Effector memory CD8-positive, alpha-beta T cell (primary cell): ENCODE measurements at regions not wholly inside any gene's neighbourhood (a gene's known extent, or its start where the extent isn't known, plus 50 kb on each side); places are given as distances from the start of the nearest gene placed in this dataset.

Source experiments
- ATAC-seq: fragments of 150-1000 bp; cut with Tn5 transposase; replicated peaks from 2 replicates; pipeline ENCODE4 v1.10.0; 2021; ENCODE audit warnings: mild to moderate bottlenecking, moderate library complexity
- DNase-seq, 3 experiments: peaks; one replicate each; pipeline ENCODE4 v3.0.0; 2021
- H3K27ac Mint-ChIP-seq, 2 donors: one replicate each; pipeline ENCODE4 v1.8.0; 2022; ENCODE audit warnings: mild to moderate bottlenecking in 2 of 2, mixed read lengths in 2 of 2, moderate library complexity in 2 of 2
- H3K27me3 Mint-ChIP-seq, 2 donors: one replicate each; pipeline ENCODE4 v1.8.0; 2022; ENCODE audit warnings: mixed read lengths in 2 of 2
- H3K36me3 Mint-ChIP-seq: one replicate; pipeline ENCODE4 v1.8.0; 2022; ENCODE audit warnings: mild to moderate bottlenecking, moderate library complexity, mixed read lengths; ENCODE audit not compliant: insufficient read depth
- H3K4me1 Mint-ChIP-seq, 2 donors: one replicate each; pipeline ENCODE4 v1.8.0; 2022; ENCODE audit warnings: low read depth in 2 of 2, mixed read lengths in 2 of 2
- H3K4me3 Mint-ChIP-seq, 2 donors: one replicate each; pipeline ENCODE4 v1.8.0; 2022; ENCODE audit warnings: mild to moderate bottlenecking in 2 of 2, mixed read lengths in 2 of 2, moderate library complexity in 2 of 2
- H3K9me3 Mint-ChIP-seq, 2 donors: one replicate each; pipeline ENCODE4 v1.8.0; 2022; ENCODE audit warnings: mixed read lengths in 2 of 2

DNA sequence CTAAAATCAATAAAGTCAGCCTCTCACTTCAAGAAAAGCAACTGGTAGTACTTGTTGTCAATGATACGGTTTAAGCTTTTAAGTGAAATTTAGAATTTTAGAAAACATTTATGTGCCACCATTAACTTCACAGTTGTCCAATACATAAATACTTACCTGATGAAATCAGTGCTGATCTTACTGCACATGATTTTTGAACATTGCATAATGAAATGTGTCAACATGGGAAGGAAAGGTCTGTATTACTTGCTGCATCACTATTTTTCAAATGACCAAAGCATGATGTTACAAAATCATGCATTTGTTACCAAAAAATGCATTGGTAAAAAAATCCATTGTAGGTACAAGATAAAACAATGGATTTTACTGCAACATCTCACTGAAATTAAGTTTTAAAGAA is 284.3 kb downstream of the EPM2A start:
- no peak for DNase-seq
- ATAC-seq = no peak
- no peaks in the 10 kb centered on the region for H3K4me1 Mint-ChIP-seq
- H3K9me3 Mint-ChIP-seq = peaks cover 9% of the 10 kb centered on the region in 2 donors
- no peak overlapping the region for H3K4me3 Mint-ChIP-seq
- H3K36me3 Mint-ChIP-seq = no peaks in the 10 kb centered on the region
- no peak overlapping the region for H3K27ac Mint-ChIP-seq
- no peaks in the 10 kb centered on the region for H3K27me3 Mint-ChIP-seq

DNA sequence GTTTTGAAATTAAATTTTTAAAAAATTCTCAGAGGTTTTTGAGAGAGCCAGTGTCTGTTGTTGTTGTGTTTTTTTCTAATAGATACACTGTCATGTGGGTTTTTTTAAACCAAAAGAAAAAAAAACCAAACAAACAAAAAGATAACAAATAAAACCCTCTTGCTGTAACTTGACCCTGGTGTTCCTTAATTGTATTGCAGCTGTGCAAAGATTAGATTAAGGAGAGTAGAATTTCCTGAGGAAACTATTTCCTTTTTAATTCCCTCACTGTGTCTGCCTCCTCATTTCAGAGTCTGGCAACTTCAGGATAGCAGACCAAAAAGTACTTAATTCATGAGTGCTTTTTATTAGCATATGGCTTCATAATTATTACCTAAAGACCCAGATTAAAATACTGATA is 281.9 kb downstream of the EPM2A start:
- ATAC-seq (no peak), DNase-seq (no peak)
- Mint-ChIP-seq H3K27me3 (no peaks in the 10 kb centered on the region), H3K9me3 (peaks cover 0 to 2% of the 10 kb centered on the region in 2 donors), H3K36me3 (no peaks in the 10 kb centered on the region), H3K27ac (no peak overlapping the region), H3K4me1 (no peaks in the 10 kb centered on the region), H3K4me3 (no peak overlapping the region)

DNA sequence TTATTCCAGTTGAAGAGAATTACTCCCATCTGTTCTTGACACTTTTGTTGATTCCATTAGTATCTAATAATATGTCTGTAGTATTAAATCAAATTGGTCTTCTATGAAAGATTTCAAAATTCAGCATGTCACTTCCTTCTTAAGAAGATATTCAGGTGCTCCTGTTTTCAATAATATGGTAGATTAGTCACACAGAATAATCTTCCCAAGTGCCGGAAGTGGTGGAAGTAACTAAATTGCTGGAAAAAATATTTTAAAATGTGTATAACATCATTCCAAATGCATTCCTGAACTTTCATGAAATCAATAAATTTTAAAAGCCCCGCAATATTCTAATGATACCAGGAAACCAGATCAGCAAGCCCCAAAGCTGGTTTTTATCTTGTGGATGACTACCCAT is 281.3 kb downstream of the EPM2A start:
- Mint-ChIP-seq H3K27me3 (no peaks in the 10 kb centered on the region), H3K27ac (no peak overlapping the region), H3K4me1 (no peaks in the 10 kb centered on the region), H3K36me3 (no peaks in the 10 kb centered on the region), H3K4me3 (no peak overlapping the region), H3K9me3 (peaks cover 0 to 2% of the 10 kb centered on the region in 2 donors)
- DNase-seq = no peak
- no peak for ATAC-seq

DNA sequence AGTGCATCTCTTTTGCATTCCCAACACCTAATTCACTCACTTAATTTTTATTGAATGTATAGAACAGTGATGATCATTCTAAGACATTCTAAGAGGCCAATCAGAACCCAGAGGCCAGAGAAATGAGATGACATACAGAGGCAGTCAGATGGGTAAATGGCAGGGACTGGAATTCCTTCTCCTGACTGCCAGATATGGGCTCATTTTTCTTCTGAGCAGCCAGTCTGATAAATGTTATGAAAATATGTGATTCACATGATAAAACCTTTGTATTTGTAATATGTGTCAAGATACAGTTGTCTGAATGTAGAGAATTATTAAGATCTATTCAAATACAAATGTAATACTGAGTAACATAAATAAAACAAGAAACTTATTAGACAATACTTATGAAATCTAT is 277.8 kb downstream of the EPM2A start:
- Mint-ChIP-seq H3K27me3 (no peaks in the 10 kb centered on the region), H3K9me3 (no peaks in the 10 kb centered on the region), H3K4me3 (no peak overlapping the region), H3K27ac (no peak overlapping the region), H3K4me1 (no peaks in the 10 kb centered on the region), H3K36me3 (no peaks in the 10 kb centered on the region)
- DNase-seq = no peak
- ATAC-seq = no peak

DNA sequence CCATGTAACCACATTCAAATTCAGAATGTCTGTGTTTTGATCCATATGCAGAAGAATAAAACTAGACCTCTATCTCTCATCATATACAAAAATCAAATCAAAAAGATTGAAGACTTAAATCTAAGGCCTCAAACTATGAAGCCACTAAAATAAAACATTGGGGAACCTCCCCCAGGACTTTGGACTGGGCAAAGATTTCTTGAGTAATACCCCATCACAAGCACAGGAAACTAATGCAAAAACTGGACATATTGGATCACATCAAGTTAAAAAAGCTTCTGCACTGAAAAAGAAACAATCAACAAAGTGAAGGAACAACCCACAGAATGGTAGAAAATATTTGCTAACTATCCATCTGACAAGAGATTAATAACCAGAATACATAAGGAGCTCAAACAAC is 266.8 kb downstream of the EPM2A start:
- H3K9me3 Mint-ChIP-seq = peaks cover 0 to 8% of the 10 kb centered on the region in 2 donors
- ATAC-seq (no peak), DNase-seq (no peak)
- no peaks in the 10 kb centered on the region for H3K27me3 Mint-ChIP-seq
- H3K4me1 Mint-ChIP-seq = no peaks in the 10 kb centered on the region
- no peak overlapping the region for H3K27ac Mint-ChIP-seq
- no peak overlapping the region for H3K4me3 Mint-ChIP-seq
- H3K36me3 Mint-ChIP-seq = no peaks in the 10 kb centered on the region

DNA sequence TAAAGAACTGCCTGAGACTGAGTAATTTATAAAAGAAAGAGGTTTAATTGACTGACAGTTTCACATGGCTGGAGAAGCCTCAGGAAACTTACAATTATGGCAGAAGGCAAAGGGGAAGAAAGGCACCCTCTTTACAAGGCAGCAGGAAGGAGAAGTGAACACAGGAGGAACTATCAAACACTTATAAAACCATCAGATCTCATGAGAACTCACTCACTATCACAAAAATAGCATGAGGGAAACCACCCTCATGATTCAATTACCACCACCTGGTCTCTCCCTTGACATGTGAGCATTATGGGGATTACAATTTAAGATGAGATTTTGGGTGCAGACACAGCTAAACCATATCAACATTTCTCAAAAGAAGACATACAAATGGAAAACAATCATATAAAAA is 266.3 kb downstream of the EPM2A start:
- Mint-ChIP-seq H3K4me3 (no peak overlapping the region), H3K4me1 (no peaks in the 10 kb centered on the region), H3K36me3 (no peaks in the 10 kb centered on the region), H3K27me3 (no peaks in the 10 kb centered on the region), H3K27ac (no peak overlapping the region), H3K9me3 (peaks cover 0 to 5% of the 10 kb centered on the region in 2 donors)
- DNase-seq (no peak), ATAC-seq (no peak)

DNA sequence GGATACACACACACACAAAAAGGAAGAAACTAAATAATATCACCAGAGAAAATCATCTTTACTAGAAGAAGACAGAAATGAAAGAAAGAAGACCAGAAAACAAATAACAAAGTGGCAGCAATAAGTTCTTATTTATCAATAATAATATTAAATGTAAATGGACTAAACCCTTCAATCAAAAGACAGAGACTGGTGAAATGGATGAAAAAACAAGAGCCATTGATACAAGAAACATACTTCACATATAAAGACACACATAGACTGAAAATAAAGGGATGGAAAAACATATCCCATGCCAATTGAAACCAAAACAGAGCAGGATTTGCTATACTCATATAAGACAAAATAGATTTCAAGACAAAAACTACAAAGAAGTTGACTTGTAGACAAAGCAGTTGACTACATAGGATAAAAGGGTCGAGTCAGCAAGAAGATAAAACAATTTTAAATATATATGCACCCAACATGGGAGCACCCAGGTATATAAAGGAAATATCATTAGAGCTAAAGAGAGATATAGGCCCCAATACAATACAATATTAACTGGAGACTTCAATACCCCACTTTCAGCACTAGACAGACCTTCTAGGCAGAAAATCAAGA is 259.4 kb downstream of the EPM2A start:
- no peaks in the 10 kb centered on the region for H3K4me1 Mint-ChIP-seq
- no peak for DNase-seq
- no peak overlapping the region for H3K27ac Mint-ChIP-seq
- peaks cover 0 to 3% of the 10 kb centered on the region in 2 donors for H3K9me3 Mint-ChIP-seq
- H3K27me3 Mint-ChIP-seq = no peaks in the 10 kb centered on the region
- no peak overlapping the region for H3K4me3 Mint-ChIP-seq
- no peaks in the 10 kb centered on the region for H3K36me3 Mint-ChIP-seq
- no peak for ATAC-seq

DNA sequence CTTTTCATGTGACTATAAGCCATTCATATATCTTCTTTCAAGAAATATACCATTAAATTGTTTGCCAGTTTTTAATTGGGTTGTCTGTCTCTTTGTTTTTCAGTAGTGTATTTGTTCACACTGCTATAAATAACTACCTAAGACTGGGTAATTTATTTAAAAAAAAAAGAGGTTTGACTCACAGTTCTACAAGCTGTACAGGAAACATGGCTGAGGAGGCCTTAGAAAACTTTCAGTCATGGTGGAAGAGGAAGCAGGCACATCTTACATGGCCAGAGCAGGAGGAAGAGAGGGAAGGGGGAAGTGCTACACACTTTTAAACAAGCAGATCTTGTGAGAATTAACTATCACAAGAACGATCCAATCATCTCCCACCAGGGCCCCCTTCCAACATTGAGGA is 255.3 kb downstream of the EPM2A start:
- ATAC-seq = no peak

DNA sequence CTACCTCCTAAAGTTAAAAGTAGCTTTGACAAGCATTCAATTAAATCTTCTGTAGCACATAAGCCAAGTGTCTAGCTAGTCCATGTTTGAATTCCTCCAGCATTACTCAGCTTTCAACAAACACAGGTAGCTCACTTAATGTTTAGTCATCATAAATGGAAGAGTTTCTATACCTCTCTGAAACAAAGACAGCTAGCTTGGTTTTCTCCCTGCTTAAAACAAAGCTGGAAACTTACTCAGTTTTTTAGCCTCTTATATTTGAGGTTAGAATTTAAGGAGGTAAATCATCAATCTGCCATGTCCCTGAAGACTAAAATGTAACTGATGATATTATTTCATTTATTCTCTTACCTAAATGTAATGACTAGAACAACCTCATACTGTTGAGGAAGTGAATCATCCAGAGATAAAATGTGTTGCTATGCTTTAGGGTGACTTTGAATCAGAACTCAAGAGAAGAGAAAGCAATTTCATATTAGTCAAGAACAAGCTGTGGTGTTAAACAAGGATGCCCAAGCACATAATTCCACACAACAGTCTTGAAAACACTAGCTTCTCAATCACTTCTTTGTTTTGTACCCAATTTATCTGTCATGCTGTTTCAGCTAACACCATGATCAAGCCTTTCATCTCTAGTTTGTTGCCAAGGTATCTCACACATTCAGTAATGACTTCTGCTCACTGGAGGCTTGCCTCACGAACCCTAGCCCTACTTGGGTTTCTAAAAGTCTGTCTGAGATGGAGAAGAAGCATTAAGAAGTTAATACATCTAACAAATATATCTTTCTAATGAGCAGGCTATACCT is 251.9 kb downstream of the EPM2A start:
- peaks cover 3 to 8% of the 10 kb centered on the region in 2 donors for H3K9me3 Mint-ChIP-seq
- DNase-seq (no peak), ATAC-seq (no peak)
- H3K27ac Mint-ChIP-seq = no peak overlapping the region
- peaks cover 0 to 4% of the 10 kb centered on the region in 2 donors for H3K27me3 Mint-ChIP-seq
- no peak overlapping the region for H3K4me3 Mint-ChIP-seq
- H3K4me1 Mint-ChIP-seq = no peaks in the 10 kb centered on the region
- no peaks in the 10 kb centered on the region for H3K36me3 Mint-ChIP-seq

More for the DNA sequence above, 255.3 kb downstream of the EPM2A start:
- Mint-ChIP-seq H3K27ac (no peak overlapping the region), H3K36me3 (no peaks in the 10 kb centered on the region), H3K9me3 (peaks cover 2 to 3% of the 10 kb centered on the region in 2 donors), H3K27me3 (no peaks in the 10 kb centered on the region), H3K4me1 (no peaks in the 10 kb centered on the region), H3K4me3 (no peak overlapping the region)
- no peak for DNase-seq

DNA sequence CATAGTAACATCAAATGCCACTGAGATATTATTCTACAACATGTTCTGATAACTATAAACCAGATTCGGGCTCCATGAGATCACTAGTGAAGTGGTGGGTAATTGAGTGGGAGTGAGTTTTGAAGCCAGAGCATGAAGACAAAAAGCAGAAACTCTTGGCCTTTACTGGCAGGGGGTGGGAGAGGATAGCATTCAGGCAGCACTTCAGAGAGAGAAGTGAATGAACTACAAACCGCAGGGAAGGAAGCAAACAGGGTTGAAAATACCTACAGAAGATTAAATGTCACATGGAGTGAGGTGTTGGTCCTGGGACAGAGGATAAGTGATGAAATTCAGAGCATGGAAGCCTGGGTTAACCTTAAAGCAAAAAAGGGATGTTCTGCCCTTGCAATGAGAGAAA is 250.0 kb downstream of the EPM2A start:
- Mint-ChIP-seq H3K27me3 (peaks cover 0 to 4% of the 10 kb centered on the region in 2 donors), H3K36me3 (no peaks in the 10 kb centered on the region), H3K4me3 (no peak overlapping the region), H3K9me3 (peaks cover 3 to 8% of the 10 kb centered on the region in 2 donors), H3K27ac (no peak overlapping the region), H3K4me1 (no peaks in the 10 kb centered on the region)
- DNase-seq (no peak), ATAC-seq (no peak)

DNA sequence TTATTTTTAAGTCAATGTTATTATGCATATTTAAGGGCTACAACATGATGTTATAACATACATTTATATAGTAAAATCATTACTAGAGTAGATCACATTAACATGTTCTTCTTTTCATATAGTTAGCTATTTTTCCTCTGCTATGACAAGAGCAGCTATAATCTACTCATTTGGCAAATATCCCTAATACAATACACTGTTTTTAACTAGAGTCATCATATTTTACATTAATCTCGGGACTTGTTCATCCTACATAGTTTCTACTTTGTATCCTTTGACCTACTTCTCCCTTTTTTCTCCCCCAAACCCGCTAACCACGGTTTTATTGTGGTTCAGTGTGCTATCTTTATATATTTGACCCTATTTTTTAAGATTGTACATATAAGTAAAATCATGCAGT is 249.0 kb downstream of the EPM2A start:
- ATAC-seq = no peak

DNA sequence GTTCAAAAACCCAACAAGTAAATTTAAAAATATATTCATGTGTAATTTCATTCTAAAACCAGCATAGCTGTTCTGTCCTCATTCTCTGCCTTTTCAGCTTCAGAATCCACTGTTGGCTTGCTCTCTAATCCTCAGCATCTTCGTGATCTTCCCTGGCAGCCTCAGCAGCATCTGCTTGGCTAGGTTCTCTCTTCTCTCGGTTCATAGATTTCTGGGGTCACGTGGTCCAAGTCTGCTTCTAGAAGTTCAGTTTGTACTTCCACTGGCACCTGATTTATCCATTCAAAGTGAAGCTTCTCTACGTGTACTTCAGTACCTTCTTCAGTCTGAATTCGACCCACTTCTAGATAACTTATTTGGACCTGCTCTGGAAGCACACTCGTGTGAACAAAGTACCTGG is 245.7 kb downstream of the EPM2A start:
- no peaks in the 10 kb centered on the region for H3K36me3 Mint-ChIP-seq
- peaks cover 0 to 4% of the 10 kb centered on the region in 2 donors for H3K27me3 Mint-ChIP-seq
- no peak overlapping the region for H3K27ac Mint-ChIP-seq
- no peaks in the 10 kb centered on the region for H3K4me1 Mint-ChIP-seq
- DNase-seq (no peak), ATAC-seq (no peak)
- no peak overlapping the region for H3K4me3 Mint-ChIP-seq
- peaks cover 3 to 14% of the 10 kb centered on the region in 2 donors for H3K9me3 Mint-ChIP-seq

More for the DNA sequence above, 249.0 kb downstream of the EPM2A start:
- no peaks in the 10 kb centered on the region for H3K36me3 Mint-ChIP-seq
- no peaks in the 10 kb centered on the region for H3K4me1 Mint-ChIP-seq
- peaks cover 3 to 8% of the 10 kb centered on the region in 2 donors for H3K9me3 Mint-ChIP-seq
- no peak for DNase-seq
- H3K27ac Mint-ChIP-seq = no peak overlapping the region
- H3K4me3 Mint-ChIP-seq = no peak overlapping the region
- H3K27me3 Mint-ChIP-seq = peaks cover 0 to 4% of the 10 kb centered on the region in 2 donors

DNA sequence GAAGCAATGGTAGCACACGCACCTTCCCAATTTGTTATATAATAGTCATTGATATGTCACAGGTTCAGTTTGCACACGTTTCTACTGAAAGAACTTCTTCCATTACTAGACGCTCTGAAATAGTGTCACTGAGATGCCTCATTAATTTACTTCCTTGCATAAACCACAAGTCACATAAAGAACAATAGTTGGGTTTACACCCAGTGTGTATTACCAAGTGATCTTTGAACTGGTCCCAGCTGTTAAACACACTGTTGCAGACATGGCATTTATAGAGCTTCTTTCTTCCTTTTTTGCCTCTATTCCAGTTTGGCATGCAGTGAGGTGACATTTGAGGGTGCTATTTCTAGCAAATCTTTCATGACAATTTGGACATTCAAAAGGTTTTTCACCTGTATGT is 245.3 kb downstream of the EPM2A start:
- DNase-seq (no peak), ATAC-seq (no peak)
- Mint-ChIP-seq H3K9me3 (peaks cover 3 to 12% of the 10 kb centered on the region in 2 donors), H3K4me3 (no peak overlapping the region), H3K27me3 (peaks cover 0 to 4% of the 10 kb centered on the region in 2 donors), H3K4me1 (no peaks in the 10 kb centered on the region), H3K36me3 (no peaks in the 10 kb centered on the region), H3K27ac (no peak overlapping the region)

DNA sequence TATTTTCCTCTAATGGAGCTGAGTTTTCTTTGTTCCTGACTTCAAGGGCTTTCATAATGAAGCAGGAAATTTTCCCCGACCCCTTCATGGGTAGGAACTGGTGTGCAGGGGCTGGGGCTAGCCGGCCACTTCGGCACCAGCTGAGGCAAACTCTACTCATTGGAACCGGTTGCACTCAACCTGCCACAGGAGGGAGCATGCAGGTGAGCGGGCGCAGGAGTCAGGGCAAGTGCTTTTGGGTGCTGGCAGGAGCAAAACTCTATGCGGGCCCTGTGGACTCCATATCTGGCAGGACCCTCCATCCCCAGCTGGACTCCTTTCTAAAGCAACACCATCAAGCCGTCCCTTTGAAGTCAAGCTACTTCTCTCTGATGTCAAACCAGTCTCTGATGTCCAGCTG is 244.2 kb downstream of the EPM2A start:
- no peak overlapping the region for H3K4me3 Mint-ChIP-seq
- H3K36me3 Mint-ChIP-seq = no peaks in the 10 kb centered on the region
- ATAC-seq (no peak), DNase-seq (no peak)
- no peak overlapping the region for H3K27ac Mint-ChIP-seq
- peaks cover 2 to 6% of the 10 kb centered on the region in 2 donors for H3K9me3 Mint-ChIP-seq
- peaks cover 0 to 4% of the 10 kb centered on the region in 2 donors for H3K27me3 Mint-ChIP-seq
- H3K4me1 Mint-ChIP-seq = no peaks in the 10 kb centered on the region
